Naive thymus-derived CD8-positive, alpha-beta T cell (primary cell): ENCODE measurements at regions not wholly inside any gene's neighbourhood (a gene's known extent, or its start where the extent isn't known, plus 50 kb on each side); places are given as distances from the start of the nearest gene placed in this dataset.

ENCODE experiments used
- ATAC-seq, 2 donors: fragments of 150-1000 bp; cut with Tn5 transposase in 1 of 2; sonication (Bioruptor Pico), chemical (Tn5 transposase) in 1 of 2; 1 replicate in 1 of 2; 2 replicates in 1 of 2; pipeline ENCODE4 v1.10.0; 2021; ENCODE audit warnings: mild to moderate bottlenecking in 2 of 2, moderate library complexity in 2 of 2
- POLR2A ChIA-PET: fragments of 350-600 bp; sonication (Branson Sonifier 250); formaldehyde crosslinking; loops from one replicate; lab custom pipeline; 2021; ENCODE audit warnings: antibody characterized with exemption; lab: Charles Lee
- DNase-seq, 10 donors: peaks; one replicate each; pipeline versions ENCODE4 v3.0.0 to v3.0.0-alpha.2; 2020 to 2022
- H3K27ac Mint-ChIP-seq, 10 donors: one replicate each; pipeline ENCODE4 v1.8.0; 2020 to 2022; ENCODE audit warnings: mild to moderate bottlenecking in 10 of 10, mixed read lengths in 10 of 10, moderate library complexity in 4 of 10, inconsistent platforms in 1 of 10
- H3K27me3 Mint-ChIP-seq, 5 donors: one replicate each; pipeline ENCODE4 v1.8.0; 2021 to 2022; ENCODE audit warnings: mixed read lengths in 5 of 5
- H3K36me3 Mint-ChIP-seq, 3 donors: one replicate each; pipeline ENCODE4 v1.8.0; 2020 to 2022; ENCODE audit warnings: mixed read lengths in 3 of 3, mild to moderate bottlenecking in 2 of 3, inconsistent platforms in 1 of 3
- H3K4me1 Mint-ChIP-seq, 4 donors: one replicate each; pipeline ENCODE4 v1.8.0; 2021 to 2022; ENCODE audit warnings: mixed read lengths in 4 of 4
- H3K4me3 Mint-ChIP-seq, 10 donors: one replicate each; pipeline ENCODE4 v1.8.0; 2020 to 2022; ENCODE audit warnings: mild to moderate bottlenecking in 10 of 10, mixed read lengths in 10 of 10, moderate library complexity in 6 of 10, inconsistent platforms in 1 of 10
- H3K9me3 Mint-ChIP-seq, 9 donors: one replicate each; pipeline ENCODE4 v1.8.0; 2020 to 2022; ENCODE audit warnings: mixed read lengths in 9 of 9, mild to moderate bottlenecking in 3 of 9, inconsistent platforms in 1 of 9, moderate library complexity in 1 of 9

- Mint-ChIP-seq H3K27ac (no peak overlapping the region), H3K27me3 (no peaks in the 10 kb centered on the region), H3K4me1 (peaks cover 5 to 39% (median 13%) of the 10 kb centered on the region in 4 donors), H3K4me3 (no peak overlapping the region), H3K9me3 (peaks cover 0 to 2% (median 0%) of the 10 kb centered on the region in 9 donors), H3K36me3 (peaks cover 0 to 2% (median 0%) of the 10 kb centered on the region in 3 donors)
- no peak for ATAC-seq
- DNase-seq = no peak
- POLR2A ChIA-PET = interaction anchor here (1.2 to 1.4 kb wide), 2 partner anchors 56 to 75 kb away, joined by 3 read pairs; no protein-coding TSS in a partner anchor
These were observed 163.2 kb upstream of the SLC1A4 start for GRCh38 chr2:64825831-64826491.

- H3K36me3 Mint-ChIP-seq = peaks cover 0 to 2% (median 0%) of the 10 kb centered on the region in 3 donors
- POLR2A ChIA-PET = interaction anchor here (0.5 to 1.4 kb wide), 3 partner anchors 19 to 80 kb away, joined by 3 to 4 read pairs (median 3); no protein-coding TSS in a partner anchor
- peaks cover 0 to 2% (median 0%) of the 10 kb centered on the region in 9 donors for H3K9me3 Mint-ChIP-seq
- peaks cover 5 to 40% (median 10%) of the 10 kb centered on the region in 4 donors for H3K4me1 Mint-ChIP-seq
- ATAC-seq = no peak
- DNase-seq = no peak
- H3K27ac Mint-ChIP-seq = no peak overlapping the region
- H3K27me3 Mint-ChIP-seq = no peaks in the 10 kb centered on the region
- no peak overlapping the region for H3K4me3 Mint-ChIP-seq
These were observed 162.5 kb upstream of the SLC1A4 start for GRCh38 chr2:64826703-64827102.

GRCh38 chr2:64828261-64828660 lies 160.9 kb upstream of the SLC1A4 start:
- H3K36me3 Mint-ChIP-seq = peaks cover 0 to 2% (median 0%) of the 10 kb centered on the region in 3 donors
- ATAC-seq (no peak), DNase-seq (no peak)
- H3K27me3 Mint-ChIP-seq = peaks cover 0 to 2% (median 0%) of the 10 kb centered on the region in 5 donors
- peaks cover 0 to 2% (median 0%) of the 10 kb centered on the region in 9 donors for H3K9me3 Mint-ChIP-seq
- POLR2A ChIA-PET = interaction anchor here (0.8 to 5.5 kb wide), 4 partner anchors 8 to 175 kb away, joined by 3 to 30 read pairs (median 6); partner anchors contain the start of gene SERTAD2
- H3K4me1 Mint-ChIP-seq = peaks cover 0 to 38% (median 7%) of the 10 kb centered on the region in 4 donors
- no peak overlapping the region for H3K27ac Mint-ChIP-seq
- H3K4me3 Mint-ChIP-seq = no peak overlapping the region

- peaks cover 0 to 2% (median 0%) of the 10 kb centered on the region in 9 donors for H3K9me3 Mint-ChIP-seq
- no peak overlapping the region for H3K4me3 Mint-ChIP-seq
- ATAC-seq (no peak), DNase-seq (no peak)
- H3K36me3 Mint-ChIP-seq = peaks cover 0 to 2% (median 0%) of the 10 kb centered on the region in 3 donors
- peaks cover 0 to 30% (median 5%) of the 10 kb centered on the region in 4 donors for H3K4me1 Mint-ChIP-seq
- POLR2A ChIA-PET = interaction anchor here (0.9 to 5.5 kb wide), 4 partner anchors 9 to 176 kb away, joined by 4 to 30 read pairs (median 15); partner anchors contain the start of gene SERTAD2
- H3K27ac Mint-ChIP-seq = peak overlapping the region in 1 of 10 donors; percentile 16
- peaks cover 0 to 7% (median 0%) of the 10 kb centered on the region in 5 donors for H3K27me3 Mint-ChIP-seq
These were observed 159.7 kb upstream of the SLC1A4 start for GRCh38 chr2:64829525-64829924.

GRCh38 chr2:64831134-64831976 lies 157.8 kb upstream of the SLC1A4 start:
- DNase-seq (peak; percentile 57 to 91 (median 78)), ATAC-seq (peak; percentile 95 to 96)
- Mint-ChIP-seq H3K4me3 (peak overlapping the region in 5 of 10 donors; percentile 17 to 50 (median 33)), H3K4me1 (peaks cover 0 to 17% (median 5%) of the 10 kb centered on the region in 4 donors), H3K36me3 (peaks cover 0 to 2% (median 0%) of the 10 kb centered on the region in 3 donors), H3K9me3 (peaks cover 0 to 2% (median 0%) of the 10 kb centered on the region in 9 donors), H3K27ac (peak overlapping the region in 6 of 10 donors; percentile 19 to 56 (median 40)), H3K27me3 (peaks cover 0 to 7% (median 0%) of the 10 kb centered on the region in 5 donors)
- POLR2A ChIA-PET = interaction anchor here (0.8 to 5.5 kb wide), 8 partner anchors 12 to 185 kb away, joined by 3 to 30 read pairs (median 8); partner anchors contain the start of gene SERTAD2

GRCh38 chr2:64831977-64832328 lies 157.2 kb upstream of the SLC1A4 start:
- H3K27me3 Mint-ChIP-seq = peaks cover 0 to 7% (median 0%) of the 10 kb centered on the region in 5 donors
- H3K9me3 Mint-ChIP-seq = peaks cover 0 to 2% (median 0%) of the 10 kb centered on the region in 9 donors
- H3K4me1 Mint-ChIP-seq = peaks cover 0 to 17% (median 5%) of the 10 kb centered on the region in 4 donors
- ATAC-seq (no peak), DNase-seq (no peak)
- H3K27ac Mint-ChIP-seq = peak overlapping the region in 3 of 10 donors; percentile 21 to 43 (median 37)
- H3K4me3 Mint-ChIP-seq = no peak overlapping the region
- POLR2A ChIA-PET = interaction anchor here (1.0 to 5.5 kb wide), 6 partner anchors 13 to 185 kb away, joined by 3 to 30 read pairs (median 14); partner anchors contain the start of gene SERTAD2
- H3K36me3 Mint-ChIP-seq = peaks cover 0 to 2% (median 0%) of the 10 kb centered on the region in 3 donors

GRCh38 chr2:64832936-64833335 lies 156.3 kb upstream of the SLC1A4 start:
- no peak overlapping the region for H3K4me3 Mint-ChIP-seq
- ATAC-seq = no peak
- peaks cover 0 to 21% (median 6%) of the 10 kb centered on the region in 4 donors for H3K4me1 Mint-ChIP-seq
- peaks cover 0 to 7% (median 0%) of the 10 kb centered on the region in 5 donors for H3K27me3 Mint-ChIP-seq
- H3K36me3 Mint-ChIP-seq = peaks cover 0 to 2% (median 0%) of the 10 kb centered on the region in 3 donors
- POLR2A ChIA-PET = interaction anchor here (1.7 to 2.8 kb wide), 2 partner anchors 82 to 186 kb away, joined by 4 to 11 read pairs; no protein-coding TSS in a partner anchor
- H3K27ac Mint-ChIP-seq = peak overlapping the region in 1 of 10 donors; percentile 46
- DNase-seq = no peak
- peaks cover 0 to 2% (median 0%) of the 10 kb centered on the region in 9 donors for H3K9me3 Mint-ChIP-seq

GRCh38 chr2:64836566-64836965 lies 152.6 kb upstream of the SLC1A4 start:
- ATAC-seq = no peak
- Mint-ChIP-seq H3K9me3 (no peaks in the 10 kb centered on the region), H3K36me3 (no peaks in the 10 kb centered on the region), H3K4me3 (no peak overlapping the region), H3K4me1 (peaks cover 6 to 30% (median 11%) of the 10 kb centered on the region in 4 donors), H3K27ac (no peak overlapping the region), H3K27me3 (peaks cover 0 to 7% (median 0%) of the 10 kb centered on the region in 5 donors)
- POLR2A ChIA-PET = no interaction called here
- DNase-seq = no peak

- Mint-ChIP-seq H3K27ac (peak overlapping the region in 1 of 10 donors; percentile 68), H3K9me3 (no peaks in the 10 kb centered on the region), H3K27me3 (peaks cover 0 to 7% (median 0%) of the 10 kb centered on the region in 5 donors), H3K4me1 (peaks cover 6 to 31% (median 9%) of the 10 kb centered on the region in 4 donors), H3K4me3 (peak overlapping the region in 1 of 10 donors; percentile 13), H3K36me3 (no peaks in the 10 kb centered on the region)
- DNase-seq (no peak), ATAC-seq (no peak)
- POLR2A ChIA-PET = interaction anchor here (0.7 kb wide), 1 partner anchor 65 kb away, joined by 4 read pairs; no protein-coding TSS in a partner anchor
These were observed 152.0 kb upstream of the SLC1A4 start for GRCh38 chr2:64837116-64837731.

- Mint-ChIP-seq H3K27me3 (peaks cover 0 to 7% (median 0%) of the 10 kb centered on the region in 5 donors), H3K9me3 (no peaks in the 10 kb centered on the region), H3K27ac (no peak overlapping the region), H3K36me3 (no peaks in the 10 kb centered on the region), H3K4me1 (peaks cover 6 to 33% (median 8%) of the 10 kb centered on the region in 4 donors), H3K4me3 (no peak overlapping the region)
- no peak for ATAC-seq
- no peak for DNase-seq
- POLR2A ChIA-PET = interaction anchor here (0.5 to 0.7 kb wide), 2 partner anchors 66 to 160 kb away, joined by 3 to 4 read pairs; no protein-coding TSS in a partner anchor
These were observed 151.1 kb upstream of the SLC1A4 start for GRCh38 chr2:64837925-64838641.

GRCh38 chr2:64838817-64839216 lies 150.4 kb upstream of the SLC1A4 start:
- no peak overlapping the region for H3K4me3 Mint-ChIP-seq
- no peaks in the 10 kb centered on the region for H3K27me3 Mint-ChIP-seq
- POLR2A ChIA-PET = interaction anchor here (0.5 to 0.9 kb wide), 4 partner anchors 9 to 562 kb away, joined by 3 to 6 read pairs (median 4); no protein-coding TSS in a partner anchor
- no peaks in the 10 kb centered on the region for H3K9me3 Mint-ChIP-seq
- peaks cover 6 to 33% (median 8%) of the 10 kb centered on the region in 4 donors for H3K4me1 Mint-ChIP-seq
- no peak for ATAC-seq
- H3K36me3 Mint-ChIP-seq = no peaks in the 10 kb centered on the region
- DNase-seq = no peak
- no peak overlapping the region for H3K27ac Mint-ChIP-seq
